Esophagus muscularis mucosa (tissue), 4 donors: ENCODE measurements at regions not wholly inside any gene's neighbourhood (a gene's known extent, or its start where the extent isn't known, plus 50 kb on each side); places are given as distances from the start of the nearest gene placed in this dataset.

Experiments used
- DNase-seq: peaks from one replicate; pipeline ENCODE4 v3.0.0-alpha.2; 2017; ENCODE audit errors: extremely low spot score
- H3K27ac ChIP-seq, 4 donors: fragments of 200-600 bp; sonication (generic); replicated peaks in 1 of 4; 1 replicate in 3 of 4; 2 replicates in 1 of 4; pipeline ENCODE4 v1.5.1; 2016 to 2019; ENCODE audit warnings: mild to moderate bottlenecking in 1 of 4
- H3K27me3 ChIP-seq, 4 donors: fragments of 200-600 bp; sonication (generic); one replicate each; pipeline versions ENCODE4 v1.5.1 to v1.6.0; 2016 to 2019
- H3K36me3 ChIP-seq, 4 donors: fragments of 200-600 bp; sonication (generic); one replicate each; pipeline ENCODE4 v1.5.1; 2016 to 2019
- H3K4me1 ChIP-seq, 4 donors: fragments of 200-600 bp; sonication (generic); one replicate each; pipeline ENCODE4 v1.5.1; 2016 to 2019
- H3K4me3 ChIP-seq, 4 donors: fragments of 200-600 bp; sonication (generic); 1 replicate in 2 of 4; 2 replicates in 2 of 4; pipeline ENCODE4 v1.5.1; 2016 to 2019; ENCODE audit warnings: mild to moderate bottlenecking in 4 of 4, moderate library complexity in 1 of 4
- H3K9me3 ChIP-seq, 4 donors: fragments of 200-600 bp; sonication (generic); 1 replicate in 3 of 4; 2 replicates in 1 of 4; pipeline ENCODE4 v1.5.1; 2016 to 2019
- CTCF ChIP-seq, 3 experiments: fragments of 200-600 bp in 2 of 3; fragments of 450-650 bp in 1 of 3; sonication (generic) in 2 of 3; IDR thresholded peaks; one replicate each; pipeline ENCODE4 v1.5.1; 2017 to 2019; ENCODE audit warnings: antibody characterized with exemption in 3 of 3, mild to moderate bottlenecking in 2 of 3, moderate library complexity in 1 of 3
- EP300 ChIP-seq: sonication (generic); formaldehyde crosslinking; IDR thresholded peaks from one replicate; pipeline ENCODE4 v1.6.1; 2017; ENCODE audit warnings: antibody characterized with exemption
- POLR2A ChIP-seq: fragments of 450-650 bp; IDR thresholded peaks from one replicate; pipeline ENCODE4 v1.6.1; 2017; ENCODE audit warnings: antibody characterized with exemption, moderate library complexity, mild to moderate bottlenecking, low read depth
- POLR2AphosphoS5 ChIP-seq, 2 donors: sonication (generic); formaldehyde crosslinking; IDR thresholded peaks; one replicate each; pipeline ENCODE4 v1.6.1; 2017; ENCODE audit warnings: antibody characterized with exemption in 2 of 2
- WGBS: methylation state at CpG from one replicate; pipeline ENCODE4 v1.1.5; 2018; 5-methylcytosine and 5-hydroxymethylcytosine counted together
- intact Hi-C: fragments of 100-400 bp; cut with DNase I; formaldehyde crosslinking; loops from one replicate; pipeline ENCODE4 v1.15.1; 2023

- 87% methylated on average over 2 of the region's 2 CpGs for WGBS
- TF ChIP-seq POLR2AphosphoS5 (IDR thresholded peaks at IDR 0.05) (no peak), POLR2A (no peak), CTCF (IDR thresholded peaks at IDR 0.05) (no peak), EP300 (no peak)
- no peaks in the 10 kb centered on the region for H3K4me1 ChIP-seq
- intact Hi-C loops, result no loop called here
- no peaks in the 10 kb centered on the region for H3K9me3 ChIP-seq
- H3K27me3 ChIP-seq, result no peaks in the 10 kb centered on the region
- H3K4me3 ChIP-seq, result no peak overlapping the region
- no peak for DNase-seq
- no peak overlapping the region for H3K27ac ChIP-seq
- H3K36me3 ChIP-seq, result no peaks in the 10 kb centered on the region
These were observed 267.8 kb upstream of the SNX7 start for GRCh38 chr1:98393719-98394118.

DNA sequence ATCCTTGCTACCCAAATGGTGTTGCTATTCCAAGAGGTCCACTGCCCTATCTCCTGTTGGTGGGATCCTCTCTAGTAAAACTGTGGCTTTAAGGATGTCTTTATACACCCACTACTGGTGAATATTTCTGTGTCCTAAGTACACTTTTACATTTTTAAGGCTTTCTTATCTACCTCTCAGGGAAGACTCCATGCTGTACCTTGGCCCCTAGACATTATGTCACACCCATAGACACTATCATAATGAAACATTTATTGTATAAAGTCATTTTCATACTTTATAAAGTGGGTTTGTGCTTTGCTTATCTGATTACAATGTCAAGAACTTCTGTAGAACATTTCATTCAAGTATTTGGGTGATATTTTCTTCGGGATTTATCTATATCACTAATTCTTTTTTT lies 270.3 kb upstream of the SNX7 start:
- 100% methylated on average over 1 of the region's 1 CpG for WGBS
- no peak overlapping the region for H3K27ac ChIP-seq
- no peak for DNase-seq
- no peaks in the 10 kb centered on the region for H3K4me1 ChIP-seq
- no peak overlapping the region for H3K4me3 ChIP-seq
- intact Hi-C loops, result no loop called here
- H3K36me3 ChIP-seq, result no peaks in the 10 kb centered on the region
- H3K9me3 ChIP-seq, result no peaks in the 10 kb centered on the region
- TF ChIP-seq EP300 (no peak), POLR2AphosphoS5 (IDR thresholded peaks at IDR 0.05) (no peak), CTCF (IDR thresholded peaks at IDR 0.05) (no peak), POLR2A (no peak)
- H3K27me3 ChIP-seq, result no peaks in the 10 kb centered on the region

DNA sequence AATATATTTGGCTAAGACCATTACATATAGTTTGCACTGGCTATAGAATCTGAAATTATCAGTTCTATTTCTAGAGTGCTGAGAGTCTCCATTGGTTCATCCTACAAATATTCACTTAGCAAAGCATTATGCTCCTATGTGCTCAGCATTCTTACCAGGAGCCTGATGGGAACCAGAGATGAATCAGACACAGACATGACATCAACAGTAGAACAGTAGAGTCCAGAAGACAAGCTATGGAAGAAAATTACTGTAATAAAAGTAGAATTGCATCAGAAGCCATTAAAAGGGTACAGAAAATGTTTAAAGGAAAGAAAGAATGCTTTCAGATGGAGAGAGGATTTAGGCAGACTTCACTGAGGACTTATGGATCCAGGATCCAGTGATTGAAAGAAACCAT lies 271.7 kb upstream of the SNX7 start:
- no peaks in the 10 kb centered on the region for H3K36me3 ChIP-seq
- H3K27ac ChIP-seq, result no peak overlapping the region
- no peaks in the 10 kb centered on the region for H3K27me3 ChIP-seq
- no peaks in the 10 kb centered on the region for H3K4me1 ChIP-seq
- TF ChIP-seq POLR2AphosphoS5 (IDR thresholded peaks at IDR 0.05), result no peak
- TF ChIP-seq EP300, result no peak
- no peak for TF ChIP-seq CTCF (IDR thresholded peaks at IDR 0.05)
- TF ChIP-seq POLR2A, result no peak
- no peak for DNase-seq
- no peak overlapping the region for H3K4me3 ChIP-seq
- H3K9me3 ChIP-seq, result no peaks in the 10 kb centered on the region
- intact Hi-C loops, result no loop called here

- Histone ChIP-seq H3K4me3 (no peak overlapping the region), H3K4me1 (no peaks in the 10 kb centered on the region), H3K27ac (no peak overlapping the region), H3K36me3 (no peaks in the 10 kb centered on the region), H3K27me3 (no peaks in the 10 kb centered on the region), H3K9me3 (no peaks in the 10 kb centered on the region)
- intact Hi-C loops, result no loop called here
- no peak for TF ChIP-seq POLR2A
- no peak for TF ChIP-seq CTCF (IDR thresholded peaks at IDR 0.05)
- TF ChIP-seq POLR2AphosphoS5 (IDR thresholded peaks at IDR 0.05), result no peak
- no peak for TF ChIP-seq EP300
- no peak for DNase-seq
- WGBS, result 11% methylated on average over 4 of the region's 4 CpGs
These were observed 273.1 kb upstream of the SNX7 start for GRCh38 chr1:98388441-98388840.

DNA sequence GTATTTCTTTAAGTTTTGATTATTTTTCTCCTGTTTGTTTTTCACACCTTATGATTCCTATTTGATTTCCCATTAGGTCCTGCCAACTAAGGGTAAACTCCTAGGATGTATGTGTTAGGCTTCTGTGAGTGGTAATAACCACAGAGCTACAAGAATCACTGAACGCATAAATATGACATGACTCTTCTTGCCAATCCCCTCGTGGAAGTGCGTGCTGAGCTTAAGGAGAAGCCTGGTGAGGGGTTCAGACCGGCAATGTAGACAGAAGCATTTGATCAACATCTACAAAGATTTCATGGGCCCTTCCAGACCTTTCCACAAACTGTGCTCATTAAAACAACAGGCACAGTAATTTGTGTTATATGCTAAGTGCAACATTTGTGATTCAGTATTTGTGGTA lies 273.8 kb upstream of the SNX7 start:
- no peak for DNase-seq
- TF ChIP-seq POLR2A (no peak), POLR2AphosphoS5 (IDR thresholded peaks at IDR 0.05) (no peak), EP300 (no peak), CTCF (IDR thresholded peaks at IDR 0.05) (no peak)
- Histone ChIP-seq H3K4me3 (no peak overlapping the region), H3K36me3 (no peaks in the 10 kb centered on the region), H3K4me1 (no peaks in the 10 kb centered on the region), H3K27ac (no peak overlapping the region), H3K9me3 (no peaks in the 10 kb centered on the region), H3K27me3 (no peaks in the 10 kb centered on the region)
- intact Hi-C loops, result no loop called here
- WGBS, result 76% methylated on average over 4 of the region's 4 CpGs
